Stimulated activated CD4-positive, alpha-beta T cell treated with anti-CD3 and anti-CD28 coated beads, TNF-alpha, amount 100 ng/mL, for 24 hours (primary cell): ENCODE measurements at regions not wholly inside any gene's neighbourhood (a gene's known extent, or its start where the extent isn't known, plus 50 kb on each side); places are given as distances from the start of the nearest gene placed in this dataset.
"Not testable (repeated sequence)": the region's sequence is repeated elsewhere in the genome, so short reads cannot be mapped to it uniquely, and the experiment has no call there.

ENCODE experiments used
- DNase-seq, 3 experiments: peaks; one replicate each; pipeline ENCODE4 v3.0.0-alpha.2; 2020; ENCODE audit warnings: low read depth in 3 of 3

DNA sequence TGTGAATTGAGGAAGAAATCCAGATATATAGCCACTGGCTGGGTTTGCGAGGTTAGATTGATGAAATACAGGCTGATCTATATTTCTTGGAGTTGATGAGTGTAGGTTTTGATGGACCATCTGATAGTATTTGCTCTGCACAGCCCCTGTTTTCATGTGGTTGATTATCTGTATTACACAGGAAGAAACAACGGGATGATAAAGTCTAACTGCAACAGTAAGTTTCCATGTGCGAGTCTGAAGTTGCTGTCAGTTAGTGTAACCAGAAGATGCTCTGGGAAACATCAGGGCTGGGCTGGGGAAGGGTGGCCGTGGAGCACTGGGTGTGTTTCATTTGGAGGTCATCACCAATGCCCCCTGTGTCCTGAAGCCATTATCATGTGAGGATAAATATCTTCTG, 148.4 kb upstream of the SFRP2 start:
- no peak for DNase-seq

DNA sequence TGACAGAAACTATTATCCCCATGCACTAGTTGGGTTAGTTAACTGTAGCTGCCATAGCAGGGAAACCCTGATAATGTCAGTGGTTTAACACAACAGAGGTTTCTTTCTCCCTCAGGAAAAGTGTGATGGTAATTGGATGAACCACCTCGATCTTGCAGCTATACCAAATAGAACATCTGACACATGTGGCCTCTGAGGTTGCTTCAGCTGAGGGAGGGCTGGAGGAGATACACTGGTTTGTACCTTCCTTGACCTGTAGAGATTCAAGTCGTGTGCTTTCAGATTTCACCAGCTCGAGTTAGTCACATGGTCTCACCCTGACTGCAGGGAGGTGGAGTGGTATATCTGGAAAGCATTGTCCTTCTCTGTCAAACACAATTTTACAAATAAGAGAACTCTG, 147.2 kb upstream of the SFRP2 start:
- DNase-seq: no peak

DNA sequence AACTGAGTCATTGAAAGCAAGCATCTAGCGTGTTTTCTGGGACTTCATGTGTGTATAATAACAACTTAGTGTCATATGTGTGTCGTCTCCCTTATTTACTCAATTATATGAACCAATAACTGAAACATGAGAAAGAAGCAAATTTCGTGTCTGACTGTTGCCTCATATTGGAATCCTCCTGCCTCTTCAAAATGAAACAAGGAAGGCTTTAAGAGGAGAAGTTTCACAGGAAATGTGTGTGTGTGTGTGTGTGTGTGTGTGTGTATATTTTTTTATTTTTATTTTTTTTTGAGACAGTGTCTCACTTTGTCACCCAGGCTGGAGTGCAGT, 145.8 kb upstream of the SFRP2 start:
- DNase-seq: no peak

- no peak for DNase-seq
Measured at GRCh38 chr4:153933915-153934687, 145.2 kb upstream of the SFRP2 start.

DNA sequence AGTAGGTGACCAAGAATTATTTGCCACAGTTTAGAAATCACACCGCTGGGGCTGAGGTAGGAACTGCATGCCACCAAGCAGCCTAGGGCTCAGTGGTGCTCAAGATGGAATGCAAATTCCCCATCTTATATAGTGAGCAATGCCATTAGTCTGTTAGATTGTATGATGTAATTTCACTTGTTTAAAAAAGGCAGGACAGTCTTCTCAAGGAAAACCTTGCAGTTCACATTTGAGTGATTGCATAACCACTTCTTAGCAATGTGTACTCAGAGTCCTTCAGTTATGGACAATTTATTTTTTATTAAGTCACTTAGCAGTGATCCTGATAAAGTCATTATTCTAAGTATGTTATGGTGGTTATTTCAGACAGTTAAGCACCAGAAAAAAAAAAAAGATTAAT, 142.9 kb upstream of the SFRP2 start:
- no peak for DNase-seq

DNA sequence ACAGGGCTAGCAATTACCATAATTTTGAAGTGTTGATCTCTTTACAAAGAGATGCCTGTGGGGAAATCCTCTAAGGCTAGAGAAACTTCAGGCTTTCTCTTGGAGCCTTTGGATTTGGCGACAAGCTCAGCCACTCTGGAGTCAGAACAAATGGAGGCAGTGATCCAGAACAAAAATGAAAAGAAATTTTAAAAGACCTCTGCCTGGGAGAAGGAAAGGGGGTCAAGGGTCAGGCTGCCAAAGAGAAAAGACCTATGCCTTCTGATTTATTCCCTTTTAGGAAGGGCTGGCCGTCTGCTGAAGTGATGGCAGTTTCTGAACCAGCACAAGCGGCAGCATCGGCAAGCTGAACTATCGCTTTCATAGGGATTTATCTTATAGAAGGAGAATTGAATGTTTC, 140.8 kb upstream of the SFRP2 start:
- DNase-seq: no peak

DNA sequence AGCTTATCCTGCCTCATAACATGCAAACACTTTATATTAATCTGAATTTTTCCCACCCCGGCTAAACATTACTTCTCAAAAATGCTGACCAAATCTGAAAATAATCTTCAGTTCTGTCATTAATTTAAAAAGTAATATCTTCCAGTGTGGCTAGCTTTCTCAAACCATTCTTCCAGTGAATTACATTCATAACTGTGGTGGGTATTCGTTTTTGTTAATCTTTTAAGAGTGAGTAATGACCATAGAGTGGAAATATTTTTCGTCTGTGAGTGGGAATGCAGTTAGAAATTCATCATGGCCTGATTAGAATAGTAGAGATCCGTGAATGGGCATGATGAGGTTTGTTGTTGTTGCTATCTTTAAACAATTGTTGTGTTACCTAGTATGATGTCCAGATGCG, 138.6 kb upstream of the SFRP2 start:
- no peak for DNase-seq

DNA sequence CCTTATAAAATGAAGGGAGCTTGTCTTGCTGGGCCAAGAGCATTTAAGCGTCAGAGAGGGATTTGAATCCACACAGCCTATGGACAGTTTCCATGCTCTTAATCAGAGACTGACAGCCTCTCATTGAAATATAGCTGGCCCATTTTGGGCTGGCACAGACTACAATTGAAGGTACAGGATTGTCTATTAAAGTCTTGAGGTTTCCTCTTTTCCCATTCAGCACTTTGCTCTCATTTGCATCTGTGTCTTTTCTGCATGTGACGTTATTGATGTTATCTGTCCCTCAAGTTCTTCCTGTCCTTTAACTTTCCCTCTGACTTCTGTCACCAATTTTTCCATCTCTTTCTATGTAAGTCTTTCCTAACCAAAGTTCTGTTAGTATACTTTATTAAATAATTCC, 133.3 kb upstream of the SFRP2 start:
- DNase-seq: no peak

DNA sequence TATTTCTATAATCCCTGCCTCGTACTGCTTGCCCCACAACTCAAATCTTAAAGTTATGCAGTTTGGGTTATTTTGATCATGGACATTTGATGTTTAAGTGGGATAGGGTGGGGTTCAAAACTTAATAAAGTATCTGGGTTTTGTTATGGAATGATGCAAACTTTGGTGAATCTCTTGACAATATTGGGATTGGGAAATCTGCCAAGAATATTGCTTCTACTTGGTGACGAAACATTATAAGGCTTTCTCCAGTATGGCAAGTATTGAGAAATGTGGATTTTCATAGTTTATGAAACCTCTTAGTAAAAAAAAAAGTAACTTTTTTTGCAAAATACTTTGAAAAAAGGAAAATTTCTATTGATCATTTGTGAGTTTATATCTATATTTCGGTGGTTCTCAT, 130.8 kb upstream of the SFRP2 start:
- no peak for DNase-seq

DNA sequence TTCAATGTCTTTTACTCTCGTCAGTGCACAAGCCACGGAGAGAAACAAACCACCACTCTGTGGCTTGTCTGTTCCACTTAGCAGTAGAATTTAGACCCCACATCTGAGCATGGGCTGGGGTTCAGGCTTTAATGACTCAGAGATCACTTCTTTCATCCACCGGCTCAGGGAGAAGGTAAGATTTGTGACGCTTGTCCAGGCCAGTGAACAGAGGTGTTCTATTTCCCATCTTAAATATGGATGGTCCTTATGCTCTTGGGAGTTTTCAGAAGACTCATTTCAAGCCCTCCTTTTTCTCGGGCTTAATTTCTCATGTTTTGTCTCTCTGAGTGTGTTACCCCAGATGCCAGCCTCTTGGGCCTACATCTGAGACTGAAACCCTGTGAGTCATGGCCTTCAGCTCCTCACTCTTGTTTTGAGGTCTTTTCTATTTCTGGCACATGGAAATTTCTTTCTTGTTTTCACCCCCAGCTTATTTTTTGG, 127.4 kb upstream of the SFRP2 start:
- peak; percentile 10 to 38 (median 19) for DNase-seq

DNA sequence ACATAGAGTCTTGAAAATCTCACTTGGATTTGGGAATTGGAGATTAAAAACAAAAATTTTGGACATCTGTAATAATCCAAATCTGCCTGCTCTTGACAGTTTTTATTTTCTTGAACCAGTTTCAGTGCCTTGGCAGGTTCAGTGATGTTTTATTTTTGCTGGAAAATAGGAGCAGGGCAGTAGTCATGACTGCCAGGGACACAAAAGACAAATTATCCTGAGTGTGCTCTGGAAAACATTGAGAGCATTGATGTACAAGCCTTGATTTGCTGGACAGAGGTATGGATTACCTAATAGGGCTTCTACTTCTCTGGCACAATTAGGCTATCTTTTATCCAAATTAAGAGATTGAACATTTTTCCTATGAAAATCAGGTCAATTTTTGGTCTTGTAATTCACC, 123.4 kb upstream of the SFRP2 start:
- no peak for DNase-seq

DNA sequence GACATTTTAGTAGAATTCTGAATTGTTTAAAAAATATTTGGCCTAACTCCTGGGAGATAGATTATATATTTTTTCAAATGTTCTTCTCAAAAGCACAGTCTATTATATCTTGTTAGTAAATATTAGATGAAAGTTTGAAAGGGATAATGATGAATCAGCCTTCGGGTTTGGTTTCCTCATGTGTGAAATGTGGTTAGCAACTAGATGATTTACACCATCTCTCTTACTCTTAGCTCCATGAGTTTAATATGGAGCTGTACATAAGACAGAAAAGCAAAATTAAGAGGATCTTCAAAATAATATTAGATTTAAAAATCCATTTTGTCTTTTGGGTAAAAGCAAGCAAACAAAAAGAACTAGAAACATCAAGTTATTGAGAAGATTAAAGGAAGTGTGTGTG, 120.8 kb upstream of the SFRP2 start:
- no peak for DNase-seq

DNA sequence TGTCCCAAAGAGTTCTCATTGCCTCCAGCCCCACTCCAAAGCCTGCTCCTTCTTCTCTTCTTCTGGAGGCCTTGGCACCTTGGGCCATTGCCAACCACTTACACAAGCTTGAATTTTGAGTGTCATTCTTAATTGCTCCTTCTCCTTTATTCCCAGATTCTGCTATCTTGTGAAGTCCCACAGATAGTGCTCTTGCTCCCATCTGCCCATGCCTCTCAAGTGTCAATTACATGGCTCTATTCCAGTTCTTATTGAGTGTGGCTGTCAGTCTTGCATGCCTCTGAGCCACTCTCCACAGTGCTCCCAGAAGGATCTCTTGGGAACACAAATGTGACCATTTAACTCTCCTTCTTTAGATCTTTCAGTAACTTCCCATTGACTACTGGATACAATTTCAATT, 117.3 kb upstream of the SFRP2 start:
- no peak for DNase-seq

GRCh38 chr4:153905231-153905630, 116.3 kb upstream of the SFRP2 start:
- no peak for DNase-seq

DNA sequence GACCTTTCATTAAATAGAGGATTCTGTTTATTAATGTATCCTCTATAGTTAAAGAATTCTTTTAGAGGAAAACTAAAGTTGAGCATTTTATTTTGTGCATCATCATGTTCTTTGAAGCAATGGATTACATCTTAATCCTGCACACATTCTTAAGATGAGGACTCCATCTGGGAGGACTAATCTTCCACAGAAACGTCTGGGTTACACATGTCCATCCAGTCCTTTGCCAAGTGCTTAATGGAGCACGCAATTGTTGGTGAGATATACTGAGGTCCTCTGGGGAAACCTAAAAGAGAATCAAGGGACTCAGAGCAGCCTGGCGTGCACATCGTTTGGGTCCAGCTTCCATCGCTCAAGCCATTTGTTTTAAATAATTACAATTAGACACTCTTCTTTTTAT, 115.1 kb upstream of the SFRP2 start:
- DNase-seq: no peak

- DNase-seq: no peak
Measured at GRCh38 chr4:153901220-153901619, 112.3 kb upstream of the SFRP2 start.

GRCh38 chr4:153900426-153900825, 111.5 kb upstream of the SFRP2 start:
- no peak for DNase-seq

DNA sequence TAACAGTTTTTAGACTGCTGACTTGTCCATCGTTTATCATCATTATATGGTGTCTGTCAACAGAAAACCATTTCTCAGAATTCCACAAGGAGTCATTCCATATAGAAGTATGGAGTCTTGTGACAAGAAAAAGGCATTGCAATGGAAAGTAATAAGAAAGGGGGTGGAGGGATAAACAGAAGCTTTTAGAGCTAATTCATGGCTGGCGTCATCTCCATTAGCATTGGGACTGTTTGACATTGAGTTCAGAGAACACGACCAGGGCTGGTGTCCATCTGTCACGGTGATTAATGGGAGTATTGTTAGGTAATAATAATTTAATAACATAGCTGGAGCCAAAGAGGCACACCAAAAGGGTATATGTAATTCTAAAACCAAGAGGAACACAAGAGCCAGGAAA, 101.9 kb upstream of the SFRP2 start:
- DNase-seq: no peak

DNA sequence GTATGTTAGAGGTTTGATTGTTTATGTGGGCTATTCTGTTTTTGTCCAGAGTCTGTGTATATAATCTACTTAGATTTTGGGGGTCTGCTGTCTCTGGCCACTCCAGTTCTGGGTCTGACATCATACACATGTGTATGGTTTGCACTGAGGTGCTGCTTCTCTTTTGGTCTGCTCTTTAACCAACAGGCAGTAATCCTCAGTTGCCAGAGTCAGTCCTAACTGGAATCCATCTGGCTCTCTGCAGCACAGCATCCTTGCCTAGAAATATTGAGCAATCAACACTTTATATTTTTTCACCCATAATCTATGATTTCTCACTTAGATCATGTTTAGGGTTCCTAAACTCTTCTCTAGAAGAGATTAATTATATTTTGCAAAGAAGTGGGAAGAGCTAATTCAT, 98.3 kb upstream of the SFRP2 start:
- no peak for DNase-seq

GRCh38 chr4:153884325-153884724, 95.4 kb upstream of the SFRP2 start:
- no peak for DNase-seq

GRCh38 chr4:153880983-153881382, 92.1 kb upstream of the SFRP2 start:
- DNase-seq: no peak

- DNase-seq: no peak
Measured at GRCh38 chr4:153877898-153878297, 89.0 kb upstream of the SFRP2 start.

GRCh38 chr4:153873741-153874140, 84.9 kb upstream of the SFRP2 start:
- no peak for DNase-seq

GRCh38 chr4:153866766-153867165, 77.9 kb upstream of the SFRP2 start:
- not testable (repeated sequence) for DNase-seq
